ENCODE measurements at regions not wholly inside any gene's neighbourhood (a gene's known extent, or its start where the extent isn't known, plus 50 kb on each side); places are given as distances from the start of the nearest gene placed in this dataset.

GRCh38 chr10:9789996-9790395 lies 1227.7 kb upstream of the CELF2 start:
- no peaks in the 10 kb centered on the region for H3K36me3 ChIP-seq (ENCODE audit: control insufficient read depth, insufficient read depth, low read length)
- TF ChIP-seq, protein P1, sequence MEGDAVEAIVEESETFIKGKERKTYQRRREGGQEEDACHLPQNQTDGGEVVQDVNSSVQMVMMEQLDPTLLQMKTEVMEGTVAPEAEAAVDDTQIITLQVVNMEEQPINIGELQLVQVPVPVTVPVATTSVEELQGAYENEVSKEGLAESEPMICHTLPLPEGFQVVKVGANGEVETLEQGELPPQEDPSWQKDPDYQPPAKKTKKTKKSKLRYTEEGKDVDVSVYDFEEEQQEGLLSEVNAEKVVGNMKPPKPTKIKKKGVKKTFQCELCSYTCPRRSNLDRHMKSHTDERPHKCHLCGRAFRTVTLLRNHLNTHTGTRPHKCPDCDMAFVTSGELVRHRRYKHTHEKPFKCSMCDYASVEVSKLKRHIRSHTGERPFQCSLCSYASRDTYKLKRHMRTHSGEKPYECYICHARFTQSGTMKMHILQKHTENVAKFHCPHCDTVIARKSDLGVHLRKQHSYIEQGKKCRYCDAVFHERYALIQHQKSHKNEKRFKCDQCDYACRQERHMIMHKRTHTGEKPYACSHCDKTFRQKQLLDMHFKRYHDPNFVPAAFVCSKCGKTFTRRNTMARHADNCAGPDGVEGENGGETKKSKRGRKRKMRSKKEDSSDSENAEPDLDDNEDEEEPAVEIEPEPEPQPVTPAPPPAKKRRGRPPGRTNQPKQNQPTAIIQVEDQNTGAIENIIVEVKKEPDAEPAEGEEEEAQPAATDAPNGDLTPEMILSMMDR (IDR thresholded peaks at IDR 0.05; ENCODE audit: insufficient read depth, low read length, poor library complexity, severe bottlenecking): no peak
- DNase-seq (ENCODE audit: low read depth): no peak
- no peak overlapping the region for H3K4me3 ChIP-seq (ENCODE audit: low read depth, low read length)
- H3K27me3 ChIP-seq (ENCODE audit: control insufficient read depth, insufficient read depth, low read length): no peaks in the 10 kb centered on the region

- TF ChIP-seq, protein P1 (IDR thresholded peaks at IDR 0.05; ENCODE audit: insufficient read depth, low read length, poor library complexity, severe bottlenecking): no peak
- Histone ChIP-seq H3K4me3 (ENCODE audit: low read depth, low read length) (no peak overlapping the region), H3K36me3 (ENCODE audit: control insufficient read depth, insufficient read depth, low read length) (no peaks in the 10 kb centered on the region), H3K27me3 (ENCODE audit: control insufficient read depth, insufficient read depth, low read length) (no peaks in the 10 kb centered on the region)
- peak; percentile 18 for DNase-seq (ENCODE audit: low read depth)
Observed at GRCh38 chr10:9792181-9792580, 1225.5 kb upstream of the CELF2 start.

GRCh38 chr10:9796564-9796963 lies 1221.1 kb upstream of the CELF2 start:
- H3K4me3 ChIP-seq (ENCODE audit: low read depth, low read length): no peak overlapping the region
- DNase-seq (ENCODE audit: low read depth): no peak
- no peaks in the 10 kb centered on the region for H3K36me3 ChIP-seq (ENCODE audit: control insufficient read depth, insufficient read depth, low read length)
- no peaks in the 10 kb centered on the region for H3K27me3 ChIP-seq (ENCODE audit: control insufficient read depth, insufficient read depth, low read length)
- TF ChIP-seq, protein P1 (IDR thresholded peaks at IDR 0.05; ENCODE audit: insufficient read depth, low read length, poor library complexity, severe bottlenecking): no peak

GRCh38 chr10:9800011-9800410 lies 1217.7 kb upstream of the CELF2 start:
- Histone ChIP-seq H3K36me3 (ENCODE audit: control insufficient read depth, insufficient read depth, low read length) (no peaks in the 10 kb centered on the region), H3K4me3 (ENCODE audit: low read depth, low read length) (no peak overlapping the region), H3K27me3 (ENCODE audit: control insufficient read depth, insufficient read depth, low read length) (no peaks in the 10 kb centered on the region)
- DNase-seq (ENCODE audit: low read depth): no peak
- TF ChIP-seq, protein P1 (IDR thresholded peaks at IDR 0.05; ENCODE audit: insufficient read depth, low read length, poor library complexity, severe bottlenecking): no peak

GRCh38 chr10:9800571-9800970 lies 1217.1 kb upstream of the CELF2 start:
- DNase-seq (ENCODE audit: low read depth): no peak
- TF ChIP-seq, protein P1 (IDR thresholded peaks at IDR 0.05; ENCODE audit: insufficient read depth, low read length, poor library complexity, severe bottlenecking): no peak
- no peaks in the 10 kb centered on the region for H3K27me3 ChIP-seq (ENCODE audit: control insufficient read depth, insufficient read depth, low read length)
- no peak overlapping the region for H3K4me3 ChIP-seq (ENCODE audit: low read depth, low read length)
- H3K36me3 ChIP-seq (ENCODE audit: control insufficient read depth, insufficient read depth, low read length): no peaks in the 10 kb centered on the region

- no peaks in the 10 kb centered on the region for H3K36me3 ChIP-seq (ENCODE audit: control insufficient read depth, insufficient read depth, low read length)
- TF ChIP-seq, protein P1 (IDR thresholded peaks at IDR 0.05; ENCODE audit: insufficient read depth, low read length, poor library complexity, severe bottlenecking): no peak
- no peaks in the 10 kb centered on the region for H3K27me3 ChIP-seq (ENCODE audit: control insufficient read depth, insufficient read depth, low read length)
- H3K4me3 ChIP-seq (ENCODE audit: low read depth, low read length): no peak overlapping the region
- no peak for DNase-seq (ENCODE audit: low read depth)
Observed at GRCh38 chr10:9807846-9808245, 1209.8 kb upstream of the CELF2 start.

All from kidney epithelial cell (primary cell).